GM19351 (cell line): ENCODE measurements at regions not wholly inside any gene's neighbourhood (a gene's known extent, or its start where the extent isn't known, plus 50 kb on each side); places are given as distances from the start of the nearest gene placed in this dataset.
A peak's percentile ranks its signal among the peaks of the same experiment; 100 is the strongest.

Source experiments
- ATAC-seq: cut with Tn5 transposase; IDR thresholded peaks from one replicate; pipeline ENCODE4 v1.9.1; 2021; ENCODE audit warnings: mild to moderate bottlenecking, moderate library complexity; ENCODE audit not compliant: unreplicated experiment

DNA sequence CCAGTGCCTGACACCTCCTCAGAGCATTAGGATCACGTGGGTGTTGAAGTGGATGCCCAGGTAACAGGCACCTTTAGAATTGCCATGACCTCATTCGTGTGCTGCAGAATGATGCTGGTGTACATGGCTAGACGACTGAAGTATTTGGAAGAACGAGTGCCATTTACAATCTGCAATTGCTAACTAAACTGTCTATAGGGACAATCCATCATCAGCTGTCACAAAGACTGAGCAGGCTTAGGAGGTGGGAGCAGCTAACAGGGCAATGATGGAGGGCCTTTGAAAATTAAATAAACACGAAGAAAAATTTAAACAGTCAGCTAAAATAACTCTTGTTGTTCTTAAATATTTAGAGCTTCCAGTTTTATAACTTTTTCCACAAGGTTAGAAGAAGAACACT, 375.8 kb downstream of the GADD45G start:
- ATAC-seq = no peak

DNA sequence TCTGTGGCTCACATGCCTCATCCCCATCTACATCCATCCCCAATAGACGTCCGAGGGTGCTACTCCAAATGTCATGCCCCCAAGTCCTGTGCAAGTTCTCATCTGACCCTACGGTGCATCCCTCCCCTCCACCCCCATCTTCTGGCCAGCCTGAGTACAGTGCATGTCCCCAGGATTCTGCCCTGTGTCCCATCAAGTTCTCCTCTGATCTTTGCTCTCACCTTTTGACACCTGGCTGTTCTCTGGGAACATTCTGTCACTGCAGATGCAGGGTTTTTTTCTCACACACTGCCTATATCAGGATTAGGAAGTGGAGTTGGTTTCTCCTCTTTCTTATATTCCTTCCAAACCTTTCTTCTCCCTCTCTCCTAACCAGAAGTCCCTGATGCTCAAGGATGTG, 377.2 kb downstream of the GADD45G start:
- no peak for ATAC-seq

DNA sequence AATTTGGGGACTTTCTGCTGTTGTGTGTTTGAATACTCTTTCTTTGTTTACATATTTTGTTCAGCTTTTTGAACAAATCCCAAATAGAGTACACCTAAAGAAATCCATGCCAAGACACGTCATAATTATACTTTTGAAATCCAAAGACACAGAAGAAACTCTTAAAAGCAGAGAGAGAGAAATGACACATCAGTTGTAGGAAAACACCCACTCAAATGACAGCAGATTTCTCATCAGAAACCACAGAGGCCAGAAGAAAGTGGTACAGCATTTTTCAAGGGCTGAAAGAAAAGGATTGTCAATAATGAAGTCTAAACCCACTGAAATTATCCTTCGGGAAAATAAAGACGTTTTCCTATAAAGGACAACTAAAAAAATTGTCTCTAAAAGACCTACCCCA, 378.6 kb downstream of the GADD45G start:
- ATAC-seq = no peak

GRCh38 chr9:89984214-89984613, 379.4 kb downstream of the GADD45G start:
- ATAC-seq = no peak

DNA sequence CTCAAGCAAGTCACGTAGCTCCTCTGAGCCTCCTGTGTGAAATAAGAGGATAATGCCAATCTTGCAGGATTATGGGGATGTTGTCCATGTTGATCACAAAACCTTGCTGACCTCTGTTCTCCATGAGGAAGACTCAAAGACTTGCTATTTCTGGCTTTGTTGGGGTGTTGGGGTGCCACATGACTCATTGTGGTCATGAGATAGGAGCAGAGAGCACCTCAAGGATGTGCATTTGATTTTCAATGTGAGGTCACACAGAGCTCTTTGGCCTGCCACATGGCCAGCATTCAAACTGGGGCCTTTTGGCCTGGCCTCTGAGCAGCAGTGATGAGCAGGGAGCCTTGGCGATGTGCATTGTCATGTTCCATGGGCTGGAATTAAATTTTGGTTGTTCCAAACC, 380.3 kb downstream of the GADD45G start:
- ATAC-seq = no peak

GRCh38 chr9:89986190-89986589, 381.4 kb downstream of the GADD45G start:
- no peak for ATAC-seq

DNA sequence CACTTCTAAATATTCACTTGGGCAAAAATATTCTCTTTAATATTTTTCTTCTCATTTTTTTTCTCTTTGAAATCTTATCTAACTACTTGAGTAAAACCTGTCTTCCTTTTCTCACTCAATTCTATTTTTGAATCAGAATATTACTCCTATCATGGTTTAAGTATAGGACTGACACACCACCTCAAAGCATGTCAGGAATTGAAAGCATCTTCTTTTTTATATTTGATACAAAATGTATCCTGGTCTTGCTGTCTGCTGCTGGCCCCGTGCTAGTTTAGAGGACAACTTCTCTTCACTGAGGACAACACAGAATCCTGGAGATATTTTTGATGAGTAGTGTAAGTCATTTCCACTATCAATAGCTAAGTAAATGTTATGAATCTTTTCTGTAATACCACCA, 383.6 kb downstream of the GADD45G start:
- ATAC-seq = no peak

DNA sequence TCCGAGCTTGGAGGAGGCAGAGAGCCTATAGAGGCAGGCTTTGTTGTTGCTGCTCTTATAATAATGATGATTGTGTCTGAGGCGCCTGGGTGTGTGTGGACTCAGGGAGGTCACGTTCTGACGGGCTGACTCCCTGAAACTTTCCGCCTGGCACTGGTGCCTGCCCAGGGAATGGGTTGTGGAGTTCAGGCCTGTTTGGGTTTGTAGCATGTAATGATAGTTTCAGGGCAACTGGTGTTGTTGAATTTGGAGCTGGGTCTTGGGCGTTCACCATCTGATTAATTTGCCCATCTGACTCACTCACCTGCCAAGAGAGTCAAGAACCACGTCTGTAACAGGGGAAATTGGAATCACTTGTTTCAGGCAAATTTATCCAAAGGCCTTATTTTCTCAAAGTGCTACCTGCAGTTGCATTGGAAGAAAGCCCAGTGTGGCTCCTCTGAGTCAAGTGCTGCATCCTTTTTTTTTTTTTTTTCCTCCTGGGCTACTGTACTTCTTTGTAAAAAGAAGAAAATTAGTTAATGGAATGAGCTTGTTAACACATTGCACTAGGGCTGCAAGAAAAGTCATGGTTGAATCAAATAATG, 386.5 kb downstream of the GADD45G start:
- no peak for ATAC-seq

DNA sequence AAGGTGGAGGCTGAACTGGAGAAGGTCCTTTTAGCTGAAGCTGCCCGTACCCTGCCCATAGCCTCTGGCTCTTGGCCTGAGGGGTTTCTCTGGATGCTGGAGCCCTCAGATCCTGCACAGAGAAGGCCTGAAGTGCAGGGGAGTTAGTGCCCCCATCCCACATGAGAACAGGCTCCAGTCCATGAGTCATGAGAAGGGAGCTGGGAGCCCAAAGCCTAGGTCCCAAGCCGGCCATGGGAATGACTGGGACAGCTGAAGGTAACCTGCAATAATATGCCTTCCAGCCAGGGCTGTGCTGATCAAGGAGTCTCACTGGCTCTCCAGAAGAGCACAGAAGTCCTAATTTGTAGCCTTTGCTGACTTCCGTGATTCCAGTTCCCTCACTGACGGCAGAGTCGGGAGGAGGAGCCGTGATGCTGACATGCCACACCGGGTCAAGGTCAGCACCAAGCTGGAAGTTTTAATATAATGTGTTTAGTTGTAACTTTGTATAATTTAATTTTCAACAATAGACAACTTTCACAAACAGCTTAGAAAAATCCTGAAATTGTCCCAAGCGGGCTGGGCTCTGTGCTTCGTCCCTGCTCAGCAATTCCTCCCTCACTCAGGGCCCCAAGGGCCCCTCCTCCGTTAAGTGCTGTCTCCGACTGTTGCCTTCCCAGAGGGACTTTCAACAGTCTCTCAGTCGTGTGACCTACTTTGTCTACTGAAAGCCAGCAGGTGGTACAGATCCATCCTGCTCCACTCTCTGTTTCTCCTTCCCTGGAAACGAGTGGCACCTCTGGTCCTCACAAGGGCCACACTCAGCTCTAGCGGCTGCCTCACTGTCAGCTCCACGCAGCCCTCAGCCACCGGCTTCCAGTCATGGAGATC, 387.8 kb downstream of the GADD45G start:
- ATAC-seq = no peak

GRCh38 chr9:89993678-89994630, 389.1 kb downstream of the GADD45G start:
- ATAC-seq = no peak

DNA sequence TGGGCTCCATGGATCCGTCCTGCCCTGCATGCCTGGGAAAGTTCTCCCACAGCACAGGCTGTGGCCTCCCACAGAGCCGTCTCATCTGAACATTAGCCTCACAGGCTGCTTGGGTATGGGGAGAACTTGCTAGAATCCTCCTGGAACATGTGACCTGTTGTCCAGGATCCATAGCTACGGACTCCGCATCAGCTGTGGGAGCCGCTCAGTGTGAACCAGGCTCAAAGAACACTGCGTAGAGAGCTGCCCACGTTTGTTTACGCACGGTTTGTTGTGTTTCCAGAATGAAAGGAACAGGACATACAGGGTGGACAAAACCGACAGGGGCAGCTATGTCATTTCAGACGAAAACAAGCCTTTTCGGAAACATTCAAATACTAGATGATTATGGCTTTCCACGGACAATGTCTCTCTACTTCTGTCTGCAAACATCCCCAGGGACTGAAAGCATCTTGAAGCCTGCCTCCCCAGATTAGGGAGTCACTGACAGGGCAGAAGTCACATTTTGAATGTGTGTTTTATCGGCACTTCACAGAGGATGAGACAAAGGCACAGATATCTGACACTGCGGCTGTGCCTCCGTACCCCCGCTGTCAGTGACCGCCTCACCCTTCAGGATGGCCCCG, 390.3 kb downstream of the GADD45G start:
- ATAC-seq = no peak

DNA sequence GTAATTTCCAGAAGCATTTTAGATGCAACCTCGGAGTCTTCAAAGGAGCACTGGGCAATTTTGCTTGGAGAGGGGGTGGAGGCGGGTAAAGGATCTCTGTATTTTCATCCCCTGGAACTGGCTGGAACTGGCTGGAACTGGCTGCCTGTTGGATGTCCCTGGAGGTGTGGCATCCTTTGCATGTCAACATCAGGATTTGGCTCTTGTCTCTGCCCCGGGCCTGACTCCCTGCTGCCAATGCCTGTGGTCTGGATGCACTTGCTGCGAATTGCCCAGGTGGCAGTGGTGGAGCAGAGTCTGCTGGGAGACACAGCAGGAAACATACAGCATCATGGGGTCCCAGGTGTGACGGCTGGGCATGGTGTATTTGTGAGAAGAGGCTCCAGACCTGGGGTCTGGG, 391.3 kb downstream of the GADD45G start:
- no peak for ATAC-seq

DNA sequence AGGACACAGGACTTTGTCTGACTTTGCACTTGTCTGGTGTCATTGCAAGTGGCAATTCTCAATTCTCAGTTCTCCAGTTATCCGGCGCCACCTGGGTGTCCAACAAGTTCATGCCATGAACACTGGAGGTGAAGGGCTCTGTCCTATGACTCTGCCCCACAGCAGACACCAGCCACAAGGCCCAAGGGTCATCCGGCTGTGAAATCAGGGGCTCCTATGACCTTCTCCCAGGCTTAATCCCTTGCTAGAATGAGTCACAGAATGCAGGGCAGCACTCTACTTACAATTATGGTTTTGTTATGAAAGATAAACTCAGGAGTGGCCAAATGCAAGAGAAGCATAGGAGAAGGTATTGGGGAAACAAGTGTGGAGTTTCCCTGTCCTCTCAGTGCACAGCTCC, 392.0 kb downstream of the GADD45G start:
- ATAC-seq = no peak

- ATAC-seq = no peak
Observed at GRCh38 chr9:89998633-89999032, 393.8 kb downstream of the GADD45G start.

GRCh38 chr9:89999176-89999533, 394.3 kb downstream of the GADD45G start:
- no peak for ATAC-seq

- ATAC-seq = peak; percentile 95
Observed at GRCh38 chr9:89999534-90000370, 394.9 kb downstream of the GADD45G start.

DNA sequence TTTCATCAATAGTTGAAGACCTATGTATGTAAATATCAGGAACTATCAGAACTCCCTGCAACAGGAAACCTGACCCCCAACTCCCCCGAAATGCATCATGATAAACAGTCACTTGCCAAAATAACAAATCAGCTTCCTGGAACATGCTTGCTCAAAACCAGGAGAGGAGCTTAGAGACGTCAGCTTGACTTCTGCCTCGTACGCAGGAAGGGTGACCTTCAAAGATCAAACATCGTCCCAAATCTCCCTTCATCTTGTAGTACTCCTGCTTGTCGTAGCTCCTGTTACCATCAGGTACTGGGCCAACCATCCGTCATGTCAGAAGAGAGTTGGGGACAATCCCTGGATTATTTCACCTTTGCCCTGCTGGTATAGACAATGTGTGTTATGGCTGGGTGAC, 396.1 kb downstream of the GADD45G start:
- no peak for ATAC-seq

DNA sequence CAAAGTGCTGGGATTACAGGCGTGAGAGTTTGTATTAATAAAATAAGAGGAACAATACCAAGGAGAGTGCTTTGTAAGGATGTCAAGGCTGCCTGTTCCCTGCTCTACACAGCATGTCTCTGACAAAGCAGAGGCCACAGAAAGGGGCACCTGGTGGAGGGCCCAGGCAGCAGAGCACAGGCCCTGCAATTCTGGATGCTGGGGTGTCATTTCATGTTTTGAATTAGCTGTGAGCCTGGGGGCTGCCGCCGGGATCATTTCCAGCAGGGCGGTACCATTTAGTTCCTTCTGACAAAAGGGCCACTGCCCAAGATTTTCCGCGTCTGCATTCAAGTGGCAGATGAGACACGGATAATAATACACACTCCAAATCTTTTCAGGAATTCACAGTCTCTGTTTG, 396.9 kb downstream of the GADD45G start:
- no peak for ATAC-seq

- ATAC-seq = no peak
Observed at GRCh38 chr9:90002397-90003271, 397.8 kb downstream of the GADD45G start.
